GM10266 (cell line): ENCODE measurements at regions not wholly inside any gene's neighbourhood (a gene's known extent, or its start where the extent isn't known, plus 50 kb on each side); places are given as distances from the start of the nearest gene placed in this dataset.
"Not testable (repeated sequence)": the region's sequence is repeated elsewhere in the genome, so short reads cannot be mapped to it uniquely, and the experiment has no call there.

ENCODE experiments used
- DNase-seq: peaks from one replicate; pipeline ENCODE4 v3.0.0; 2012; ENCODE audit errors: extremely low spot score
- CTCF ChIP-seq: IDR thresholded peaks from 2 replicates; pipeline ENCODE4 v1.5.1; 2012; ENCODE audit warnings: mild to moderate bottlenecking, low read depth; ENCODE audit not compliant: control insufficient read depth, insufficient read depth; ENCODE audit errors: missing control alignments

GRCh38 chr17:6269478-6269877 lies 165.4 kb downstream of the AIPL1 start:
- TF ChIP-seq CTCF, result no peak
- peak; percentile 16 for DNase-seq

GRCh38 chr17:6261466-6261865 lies 173.5 kb downstream of the AIPL1 start:
- TF ChIP-seq CTCF, result no peak
- no peak for DNase-seq

- TF ChIP-seq CTCF, result no peak
- DNase-seq, result no peak
Measured at GRCh38 chr17:6259899-6260298, 175.0 kb downstream of the AIPL1 start.

GRCh38 chr17:6257336-6257735 lies 177.6 kb downstream of the AIPL1 start:
- TF ChIP-seq CTCF, result no peak
- no peak for DNase-seq

GRCh38 chr17:6255322-6255721 lies 179.6 kb downstream of the AIPL1 start:
- no peak for DNase-seq
- TF ChIP-seq CTCF, result no peak

- no peak for TF ChIP-seq CTCF
- no peak for DNase-seq
Measured at GRCh38 chr17:6254036-6254435, 180.9 kb downstream of the AIPL1 start.

GRCh38 chr17:6251640-6252039 lies 181.5 kb downstream of the WSCD1 start:
- DNase-seq, result not testable (repeated sequence)

- DNase-seq, result no peak
- TF ChIP-seq CTCF, result no peak
Measured at GRCh38 chr17:6249732-6250131, 179.6 kb downstream of the WSCD1 start.
